ENCODE measurements at regions not wholly inside any gene's neighbourhood (a gene's known extent, or its start where the extent isn't known, plus 50 kb on each side); places are given as distances from the start of the nearest gene placed in this dataset.
"Not testable (repeated sequence)": the region's sequence is repeated elsewhere in the genome, so short reads cannot be mapped to it uniquely, and the experiment has no call there.

DNA sequence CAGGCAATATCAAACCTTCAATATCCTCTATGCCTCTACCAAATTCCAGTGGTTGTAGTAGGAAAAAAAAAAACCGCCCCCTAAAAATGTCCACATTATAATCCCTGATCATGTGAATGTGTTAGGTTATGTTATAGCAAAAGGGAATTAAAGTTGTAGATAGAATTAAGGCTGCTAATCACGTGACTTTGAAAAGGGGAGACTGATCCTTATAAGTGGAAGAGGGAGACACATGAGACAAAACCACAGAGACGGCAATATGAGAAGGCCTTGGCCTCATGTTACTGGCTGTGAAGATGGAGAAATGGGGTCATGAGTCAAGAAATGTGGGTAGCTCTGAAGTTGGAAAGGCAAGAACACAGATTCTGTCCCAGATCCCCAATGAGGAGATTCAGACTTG, 1711.3 kb downstream of the KHDRBS2 start:
- DNase-seq; H3K9me3 ChIP-seq; H3K4me3 ChIP-seq; in situ Hi-C loops (cut with MboI; ENCODE audit: low pct_ligation_motif_present in 1 of 4, low pct_unique_long_range_greater_than_20kb in 1 of 4, low sequenced_read_pairs in 3 of 4); intact Hi-C loops (cut with DNase I; ENCODE audit: low total_unique reads); H3K36me3 ChIP-seq; H3K27ac ChIP-seq; H3K27me3 ChIP-seq; H3K4me1 ChIP-seq: not testable (repeated sequence)
- WGBS, 2 donors (ENCODE audit: low coverage in 1 of 2) = 59 to 74% methylated on average over 3 of the region's 3 CpGs

DNA sequence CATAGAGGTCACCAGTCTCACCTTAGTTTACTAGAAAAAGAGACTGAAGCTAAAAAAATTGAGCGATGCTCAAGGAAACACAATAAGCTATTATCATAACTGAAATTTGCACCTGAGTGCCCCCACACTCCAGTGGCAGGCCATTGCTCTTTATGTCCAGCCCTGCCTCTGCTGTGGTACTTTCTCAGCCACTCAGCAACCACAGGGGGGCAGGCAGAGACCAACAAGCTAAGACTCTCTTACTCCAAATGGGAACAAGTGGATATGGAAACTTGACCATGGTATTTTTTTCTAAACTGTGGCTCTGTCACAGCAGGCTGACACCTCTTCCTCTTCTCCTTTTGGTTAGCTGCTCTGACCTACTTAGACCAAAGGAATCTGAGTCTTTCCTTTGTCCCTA, 1713.4 kb downstream of the KHDRBS2 start:
- H3K27ac ChIP-seq; H3K4me1 ChIP-seq; intact Hi-C loops (cut with DNase I; ENCODE audit: low total_unique reads); in situ Hi-C loops (cut with MboI; ENCODE audit: low pct_ligation_motif_present in 1 of 4, low pct_unique_long_range_greater_than_20kb in 1 of 4, low sequenced_read_pairs in 3 of 4); H3K27me3 ChIP-seq; H3K9me3 ChIP-seq; H3K4me3 ChIP-seq; H3K36me3 ChIP-seq: not testable (repeated sequence)
- 83% methylated on average over 1 of the region's 1 CpG; no CpG with 5 or more reads in 1 of the 2 donors for WGBS, 2 donors (ENCODE audit: low coverage in 1 of 2)
- TF ChIP-seq, protein P1, sequence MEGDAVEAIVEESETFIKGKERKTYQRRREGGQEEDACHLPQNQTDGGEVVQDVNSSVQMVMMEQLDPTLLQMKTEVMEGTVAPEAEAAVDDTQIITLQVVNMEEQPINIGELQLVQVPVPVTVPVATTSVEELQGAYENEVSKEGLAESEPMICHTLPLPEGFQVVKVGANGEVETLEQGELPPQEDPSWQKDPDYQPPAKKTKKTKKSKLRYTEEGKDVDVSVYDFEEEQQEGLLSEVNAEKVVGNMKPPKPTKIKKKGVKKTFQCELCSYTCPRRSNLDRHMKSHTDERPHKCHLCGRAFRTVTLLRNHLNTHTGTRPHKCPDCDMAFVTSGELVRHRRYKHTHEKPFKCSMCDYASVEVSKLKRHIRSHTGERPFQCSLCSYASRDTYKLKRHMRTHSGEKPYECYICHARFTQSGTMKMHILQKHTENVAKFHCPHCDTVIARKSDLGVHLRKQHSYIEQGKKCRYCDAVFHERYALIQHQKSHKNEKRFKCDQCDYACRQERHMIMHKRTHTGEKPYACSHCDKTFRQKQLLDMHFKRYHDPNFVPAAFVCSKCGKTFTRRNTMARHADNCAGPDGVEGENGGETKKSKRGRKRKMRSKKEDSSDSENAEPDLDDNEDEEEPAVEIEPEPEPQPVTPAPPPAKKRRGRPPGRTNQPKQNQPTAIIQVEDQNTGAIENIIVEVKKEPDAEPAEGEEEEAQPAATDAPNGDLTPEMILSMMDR (IDR thresholded peaks at IDR 0.05) = peak in 1 of 5 experiments; percentile 19
- peak; percentile 42 for DNase-seq

DNA sequence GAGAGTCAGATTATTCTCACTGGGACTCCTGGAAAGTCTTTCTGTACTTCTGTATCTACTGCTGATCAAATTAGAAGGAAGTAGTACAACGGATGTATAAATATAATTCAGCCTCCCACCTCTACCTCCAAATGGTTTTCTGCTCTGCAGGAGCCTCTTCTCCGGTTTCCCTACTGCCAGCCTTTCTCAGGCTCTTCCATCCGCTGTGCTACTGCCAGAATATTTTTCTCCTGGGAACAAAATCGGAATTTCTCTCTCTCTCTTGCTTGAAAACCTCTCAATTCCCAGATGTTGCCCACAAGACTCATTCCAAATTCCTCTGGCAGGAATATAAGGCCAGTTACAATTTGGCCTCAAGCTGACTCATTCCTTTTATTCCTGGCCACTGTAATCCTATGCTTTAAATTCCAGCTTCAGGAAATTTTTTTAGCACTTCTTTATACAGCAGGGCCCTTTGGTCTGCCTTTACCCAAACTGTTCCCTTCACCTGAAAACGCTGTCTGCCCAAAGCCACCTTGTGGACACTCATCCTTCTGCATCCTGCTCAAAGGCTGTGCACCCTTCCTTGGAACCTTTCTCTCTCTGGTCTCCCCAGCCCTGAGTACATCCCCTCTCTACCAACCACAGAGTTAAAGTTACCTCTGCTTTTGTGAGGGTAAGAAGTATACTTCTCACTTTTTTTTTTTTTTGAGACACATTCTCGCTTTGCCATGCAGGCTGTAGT, 1714.6 kb downstream of the KHDRBS2 start:
- H3K4me1 ChIP-seq; H3K4me3 ChIP-seq; DNase-seq; H3K36me3 ChIP-seq; intact Hi-C loops (cut with DNase I; ENCODE audit: low total_unique reads); H3K27me3 ChIP-seq; H3K27ac ChIP-seq; H3K9me3 ChIP-seq; in situ Hi-C loops (cut with MboI; ENCODE audit: low pct_ligation_motif_present in 1 of 4, low pct_unique_long_range_greater_than_20kb in 1 of 4, low sequenced_read_pairs in 3 of 4): not testable (repeated sequence)
- WGBS, 2 donors (ENCODE audit: low coverage in 1 of 2) = 63 to 88% methylated on average over 1 to 6 of the region's 6 CpGs

DNA sequence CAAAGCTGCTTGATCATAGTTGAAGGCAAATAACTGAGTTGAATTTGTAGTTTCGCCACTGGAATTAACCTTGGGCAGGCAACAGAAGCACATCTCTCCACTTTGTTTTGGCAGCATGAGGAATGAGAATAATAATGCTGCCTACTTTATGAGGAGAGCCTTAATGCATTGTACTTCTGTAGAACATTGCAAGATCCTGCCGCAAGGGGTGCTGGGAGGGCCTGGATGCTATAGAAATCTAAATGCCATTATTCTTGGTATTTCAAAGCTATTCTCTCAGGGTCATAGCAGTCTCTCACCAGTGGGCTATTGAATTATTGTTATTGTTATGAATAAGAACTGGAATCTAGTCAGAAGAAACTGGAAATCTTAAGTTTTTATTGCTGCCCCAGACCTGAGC, 1715.4 kb downstream of the KHDRBS2 start:
- in situ Hi-C loops (cut with MboI; ENCODE audit: low pct_ligation_motif_present in 1 of 4, low pct_unique_long_range_greater_than_20kb in 1 of 4, low sequenced_read_pairs in 3 of 4); H3K27me3 ChIP-seq; intact Hi-C loops (cut with DNase I; ENCODE audit: low total_unique reads); H3K36me3 ChIP-seq; H3K27ac ChIP-seq; H3K9me3 ChIP-seq; H3K4me3 ChIP-seq; H3K4me1 ChIP-seq; DNase-seq: not testable (repeated sequence)
- WGBS, 2 donors (ENCODE audit: low coverage in 1 of 2) = 88 to 94% methylated on average over 2 of the region's 2 CpGs

DNA sequence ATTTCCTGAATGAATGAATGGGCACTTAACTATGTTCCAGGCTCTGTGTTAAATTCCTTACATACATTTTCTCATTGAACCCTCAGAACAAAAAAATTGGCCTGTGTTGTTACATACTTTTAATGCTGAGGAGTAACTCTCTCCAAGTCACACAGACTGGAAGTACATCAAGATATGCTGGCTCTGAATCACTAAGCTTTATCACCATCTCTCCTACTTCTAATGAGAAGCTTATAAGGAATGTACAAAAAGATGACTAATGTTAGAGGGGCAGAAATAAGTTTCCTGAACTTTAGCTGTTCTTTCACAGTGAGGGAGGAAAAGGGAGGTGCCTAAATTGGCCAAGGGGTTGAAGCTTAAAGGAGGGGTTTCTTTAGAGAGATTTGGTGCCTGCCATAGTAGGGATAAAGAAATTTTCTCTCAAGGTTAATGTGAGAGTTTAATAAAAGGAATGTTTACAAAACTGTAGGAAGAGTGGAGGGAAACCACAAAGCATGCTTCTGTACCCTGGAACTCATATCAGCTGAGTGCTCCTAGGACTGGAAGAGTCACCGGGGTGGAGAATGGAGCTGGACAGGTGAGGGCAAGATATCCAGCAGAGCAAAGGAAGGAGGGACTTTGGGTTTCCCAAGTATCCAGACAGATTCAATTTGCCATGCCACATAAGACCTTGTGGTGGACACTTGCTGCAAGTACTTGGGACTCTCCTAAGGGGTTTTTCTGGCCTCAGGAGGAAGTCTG, 1718.4 kb downstream of the KHDRBS2 start:
- H3K4me3 ChIP-seq; in situ Hi-C loops (cut with MboI; ENCODE audit: low pct_ligation_motif_present in 1 of 4, low pct_unique_long_range_greater_than_20kb in 1 of 4, low sequenced_read_pairs in 3 of 4); intact Hi-C loops (cut with DNase I; ENCODE audit: low total_unique reads); H3K4me1 ChIP-seq; H3K27me3 ChIP-seq; DNase-seq; H3K36me3 ChIP-seq; H3K9me3 ChIP-seq; H3K27ac ChIP-seq: not testable (repeated sequence)
- 71 to 86% methylated on average over 1 of the region's 1 CpG for WGBS, 2 donors (ENCODE audit: low coverage in 1 of 2)

DNA sequence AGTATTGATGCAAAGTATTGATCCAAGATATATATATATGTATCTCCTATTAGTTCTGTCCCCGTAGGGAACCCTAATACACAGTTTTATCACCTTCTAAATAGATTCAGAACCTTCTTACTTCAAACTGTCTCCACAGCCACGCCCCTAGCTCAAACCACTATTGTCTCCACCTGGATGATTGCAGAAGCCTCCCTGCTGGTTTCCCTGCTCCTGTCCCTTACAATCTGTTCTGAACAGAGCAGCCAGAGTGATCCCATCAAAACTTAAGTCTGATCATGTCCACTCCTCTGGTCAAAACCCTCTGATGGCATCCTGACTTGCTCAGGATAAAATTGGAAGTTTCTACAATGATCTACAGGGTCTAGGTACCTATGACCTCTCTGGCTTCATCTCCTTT, 1719.6 kb downstream of the KHDRBS2 start:
- intact Hi-C loops (cut with DNase I; ENCODE audit: low total_unique reads); in situ Hi-C loops (cut with MboI; ENCODE audit: low pct_ligation_motif_present in 1 of 4, low pct_unique_long_range_greater_than_20kb in 1 of 4, low sequenced_read_pairs in 3 of 4): not testable (repeated sequence)
- WGBS, 2 donors (ENCODE audit: low coverage in 1 of 2) = 63 to 67% methylated on average over 1 to 2 of the region's 2 CpGs

DNA sequence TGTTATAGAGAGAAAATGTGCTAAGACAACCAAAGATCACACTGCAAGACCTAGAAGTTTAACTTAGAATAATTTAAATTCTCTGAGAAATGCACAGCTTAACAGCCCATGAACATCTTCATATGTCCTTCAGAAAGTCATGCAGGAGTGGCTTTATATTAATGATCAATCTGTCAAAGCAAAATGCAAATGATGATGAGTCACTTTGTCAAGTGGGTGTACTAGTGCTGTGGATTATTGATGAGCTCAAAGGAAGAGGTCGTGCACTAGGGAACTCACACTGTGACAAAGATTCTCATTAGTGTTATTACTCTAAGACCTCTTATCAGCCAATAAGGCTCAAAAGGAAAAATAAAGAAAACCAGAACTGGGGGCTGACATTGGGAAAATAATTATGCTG, 1726.3 kb downstream of the KHDRBS2 start:
- intact Hi-C loops (cut with DNase I; ENCODE audit: low total_unique reads); H3K4me1 ChIP-seq; in situ Hi-C loops (cut with MboI; ENCODE audit: low pct_ligation_motif_present in 1 of 4, low pct_unique_long_range_greater_than_20kb in 1 of 4, low sequenced_read_pairs in 3 of 4); H3K4me3 ChIP-seq; H3K36me3 ChIP-seq; H3K27me3 ChIP-seq; H3K27ac ChIP-seq; DNase-seq; H3K9me3 ChIP-seq: not testable (repeated sequence)
- WGBS, 2 donors (ENCODE audit: low coverage in 1 of 2) = 67 to 68% methylated on average over 1 of the region's 1 CpG

More for the DNA sequence above, 1719.6 kb downstream of the KHDRBS2 start:
- DNase-seq, H3K36me3 ChIP-seq, H3K4me3 ChIP-seq, H3K27me3 ChIP-seq, H3K4me1 ChIP-seq, H3K9me3 ChIP-seq, H3K27ac ChIP-seq: not testable (repeated sequence)

DNA sequence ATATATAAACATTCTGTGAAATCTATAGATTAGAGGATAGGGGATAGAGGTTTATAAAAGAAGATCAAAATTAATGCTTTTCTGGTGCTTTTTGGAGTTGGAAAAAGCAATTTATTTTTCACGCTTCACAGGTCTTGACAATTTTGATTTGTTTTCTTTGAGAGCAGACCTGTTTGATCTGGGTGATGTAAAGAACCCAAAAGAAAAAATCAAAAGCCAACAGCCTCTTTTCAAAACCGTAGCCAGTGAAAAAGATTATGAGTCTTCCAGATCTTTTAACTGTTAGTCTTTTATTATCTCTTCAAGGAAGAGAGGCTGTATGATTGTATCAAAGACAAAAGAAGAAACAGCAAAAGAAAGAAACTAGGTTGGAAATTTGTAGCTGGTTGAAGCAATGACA, 1738.7 kb downstream of the KHDRBS2 start:
- H3K4me3 ChIP-seq; H3K27me3 ChIP-seq; in situ Hi-C loops (cut with MboI; ENCODE audit: low pct_ligation_motif_present in 1 of 4, low pct_unique_long_range_greater_than_20kb in 1 of 4, low sequenced_read_pairs in 3 of 4); H3K36me3 ChIP-seq; H3K4me1 ChIP-seq; H3K9me3 ChIP-seq; H3K27ac ChIP-seq; DNase-seq; intact Hi-C loops (cut with DNase I; ENCODE audit: low total_unique reads): not testable (repeated sequence)
- WGBS, 2 donors (ENCODE audit: low coverage in 1 of 2) = 44 to 50% methylated on average over 2 of the region's 2 CpGs

DNA sequence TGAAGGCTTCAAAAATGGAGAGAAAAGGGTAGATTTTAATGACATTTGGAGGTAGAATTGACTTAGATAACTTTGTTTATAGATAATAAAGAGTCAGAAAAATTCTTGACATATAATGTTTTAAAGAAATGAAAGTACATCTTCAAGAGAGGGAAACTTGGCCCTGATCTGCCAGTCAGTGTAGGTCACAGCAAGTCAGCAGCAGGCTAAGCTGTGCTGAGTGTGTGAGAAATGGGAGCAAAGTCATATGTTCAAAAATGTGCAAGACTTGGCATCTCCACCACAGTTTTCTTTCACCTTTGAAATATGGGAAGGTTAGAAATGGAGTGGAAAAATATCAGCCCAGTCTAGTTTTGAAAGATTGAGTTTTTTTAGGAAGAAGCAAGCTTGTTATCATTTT, 1761.3 kb downstream of the KHDRBS2 start:
- H3K27ac ChIP-seq; H3K9me3 ChIP-seq; H3K4me1 ChIP-seq; DNase-seq; H3K4me3 ChIP-seq; intact Hi-C loops (cut with DNase I; ENCODE audit: low total_unique reads); H3K27me3 ChIP-seq; H3K36me3 ChIP-seq; in situ Hi-C loops (cut with MboI; ENCODE audit: low pct_ligation_motif_present in 1 of 4, low pct_unique_long_range_greater_than_20kb in 1 of 4, low sequenced_read_pairs in 3 of 4): not testable (repeated sequence)

DNA sequence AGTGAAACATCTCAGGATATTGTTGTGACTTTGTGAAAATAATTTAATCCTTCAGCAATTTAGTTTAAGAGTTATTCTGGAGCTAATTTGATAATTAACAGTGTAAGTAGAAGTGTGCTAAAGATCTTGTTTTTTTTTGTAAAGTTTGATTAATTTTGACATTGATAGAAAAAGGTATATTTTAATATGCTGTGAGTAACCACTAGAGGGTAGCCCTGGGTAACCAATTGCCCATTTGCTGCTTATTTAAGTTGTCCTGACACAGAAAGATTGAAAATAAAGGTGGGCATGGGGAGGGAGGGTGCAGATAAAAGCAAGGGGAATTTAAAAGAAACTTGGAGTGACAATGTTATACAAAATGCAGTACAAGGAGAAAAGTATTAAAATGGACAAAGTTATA, 1808.3 kb downstream of the KHDRBS2 start:
- H3K4me3 ChIP-seq; DNase-seq; H3K36me3 ChIP-seq; intact Hi-C loops (cut with DNase I; ENCODE audit: low total_unique reads); H3K27me3 ChIP-seq; H3K4me1 ChIP-seq; H3K27ac ChIP-seq; H3K9me3 ChIP-seq; in situ Hi-C loops (cut with MboI; ENCODE audit: low pct_ligation_motif_present in 1 of 4, low pct_unique_long_range_greater_than_20kb in 1 of 4, low sequenced_read_pairs in 3 of 4): not testable (repeated sequence)
